CD4-positive, alpha-beta T cell (primary cell): ENCODE measurements at regions not wholly inside any gene's neighbourhood (a gene's known extent, or its start where the extent isn't known, plus 50 kb on each side); places are given as distances from the start of the nearest gene placed in this dataset.

Experiments used
- ATAC-seq: fragments of 200-7000 bp; cut with Tn5 transposase; one replicate; pipeline ENCODE4 v1.10.0; 2022; ENCODE audit warnings: mild to moderate bottlenecking; ENCODE audit not compliant: poor library complexity
- CTCF ChIA-PET: fragments of 350-600 bp; sonication (Branson Sonifier 250); formaldehyde crosslinking; loops from one replicate; lab custom pipeline; 2021; ENCODE audit warnings: antibody characterized with exemption, inconsistent platforms; lab: Charles Lee
- POLR2A ChIA-PET: fragments of 350-600 bp; sonication (Branson Sonifier 250); formaldehyde crosslinking; loops from one replicate; lab custom pipeline; 2021; ENCODE audit warnings: antibody characterized with exemption, inconsistent platforms; lab: Charles Lee
- DNase-seq, 14 experiments: peaks; one replicate each; pipeline ENCODE4 v3.0.0-alpha.2; 2013 to 2020; ENCODE audit warnings: mixed read lengths in 2 of 14
- H3K27ac ChIP-seq, 2 donors: one replicate each; pipeline versions ENCODE4 v1.5.1 to v1.7.0; 2013; ENCODE audit warnings: low read length in 2 of 2, low read depth in 1 of 2, mild to moderate bottlenecking in 1 of 2
- H3K27me3 ChIP-seq, 2 experiments: 1 replicate in 1 of 2; 2 replicates in 1 of 2; pipeline versions ENCODE4 v1.6.1 to v1.7.0; 2013; ENCODE audit warnings: low read length in 2 of 2, control low read depth in 1 of 2, mild to moderate bottlenecking in 1 of 2, moderate library complexity in 1 of 2; ENCODE audit not compliant: insufficient read depth in 2 of 2, control insufficient read depth in 1 of 2
- H3K36me3 ChIP-seq: one replicate; pipeline ENCODE4 v1.6.1; 2013; ENCODE audit warnings: low read length, control low read depth; ENCODE audit not compliant: insufficient read depth
- H3K4me1 ChIP-seq: one replicate; pipeline ENCODE4 v1.6.1; 2013; ENCODE audit warnings: low read length, control low read depth; ENCODE audit not compliant: insufficient read depth
- H3K4me3 ChIP-seq: one replicate; pipeline ENCODE4 v1.5.1; 2013; ENCODE audit warnings: mild to moderate bottlenecking, low read length, moderate library complexity
- H3K9me3 ChIP-seq, 2 experiments: 1 replicate in 1 of 2; 2 replicates in 1 of 2; pipeline versions ENCODE4 v1.6.1 to v1.7.0; 2013; ENCODE audit warnings: low read length in 2 of 2, mild to moderate bottlenecking in 2 of 2, control low read depth in 1 of 2, moderate library complexity in 1 of 2; ENCODE audit not compliant: control insufficient read depth in 1 of 2, insufficient read depth in 1 of 2
- H3K27ac Mint-ChIP-seq: one replicate; pipeline ENCODE4 v1.8.0; 2020; ENCODE audit warnings: mixed read lengths
- H3K27me3 Mint-ChIP-seq: one replicate; pipeline ENCODE4 v1.8.0; 2021; ENCODE audit warnings: mixed read lengths
- H3K36me3 Mint-ChIP-seq: one replicate; pipeline ENCODE4 v1.8.0; 2021; ENCODE audit warnings: low read depth, mixed read lengths
- H3K4me1 Mint-ChIP-seq: one replicate; pipeline ENCODE4 v1.8.0; 2021; ENCODE audit warnings: low read depth, mixed read lengths
- H3K4me3 Mint-ChIP-seq: one replicate; pipeline ENCODE4 v1.8.0; 2020; ENCODE audit warnings: mild to moderate bottlenecking, mixed read lengths
- H3K9me3 Mint-ChIP-seq: one replicate; pipeline ENCODE4 v1.8.0; 2020; ENCODE audit warnings: mixed read lengths
- CTCF ChIP-seq: fragments of 200-600 bp; IDR thresholded peaks from one replicate; pipeline ENCODE4 v1.8.0; 2022; ENCODE audit warnings: antibody characterized with exemption, mild to moderate bottlenecking
- intact Hi-C, 2 experiments: fragments of 100-400 bp; cut with DNase I in 1 of 2; cut with micrococcal nuclease in 1 of 2; formaldehyde crosslinking; loops; one replicate each; pipeline versions ENCODE4 v1.15.1 to v1.9.0; 2023 to 2025; cut with DNase I, micrococcal nuclease

- Histone ChIP-seq H3K9me3 (no peaks in the 10 kb centered on the region), H3K27me3 (no peaks in the 10 kb centered on the region), H3K4me3 (no peak overlapping the region), H3K36me3 (no peaks in the 10 kb centered on the region), H3K27ac (no peak overlapping the region), H3K4me1 (no peaks in the 10 kb centered on the region)
- H3K36me3 Mint-ChIP-seq = no peaks in the 10 kb centered on the region
- DNase-seq (no peak), ATAC-seq (no peak)
- no peaks in the 10 kb centered on the region for H3K27me3 Mint-ChIP-seq
- H3K27ac Mint-ChIP-seq = no peak overlapping the region
- CTCF ChIA-PET = no interaction called here
- no peak overlapping the region for H3K4me3 Mint-ChIP-seq
- POLR2A ChIA-PET = no interaction called here
- no peaks in the 10 kb centered on the region for H3K4me1 Mint-ChIP-seq
- peaks cover 2% of the 10 kb centered on the region for H3K9me3 Mint-ChIP-seq
- intact Hi-C loops = no loop called here
- TF ChIP-seq CTCF = no peak
These were observed 78.7 kb upstream of the RUNX1 start for GRCh38 chr21:35127851-35128250.

- CTCF ChIA-PET = no interaction called here
- Histone ChIP-seq H3K27ac (no peak overlapping the region), H3K4me1 (no peaks in the 10 kb centered on the region), H3K36me3 (no peaks in the 10 kb centered on the region), H3K9me3 (no peaks in the 10 kb centered on the region), H3K4me3 (no peak overlapping the region), H3K27me3 (no peaks in the 10 kb centered on the region)
- TF ChIP-seq CTCF = no peak
- intact Hi-C loops = no loop called here
- Mint-ChIP-seq H3K4me1 (no peaks in the 10 kb centered on the region), H3K9me3 (peaks cover 2% of the 10 kb centered on the region), H3K36me3 (no peaks in the 10 kb centered on the region), H3K27me3 (no peaks in the 10 kb centered on the region), H3K27ac (no peak overlapping the region), H3K4me3 (no peak overlapping the region)
- POLR2A ChIA-PET = no interaction called here
- ATAC-seq = no peak
- DNase-seq = no peak
These were observed 77.9 kb upstream of the RUNX1 start for GRCh38 chr21:35127026-35127425.

- Histone ChIP-seq H3K4me3 (no peak overlapping the region), H3K9me3 (no peaks in the 10 kb centered on the region), H3K36me3 (no peaks in the 10 kb centered on the region), H3K27ac (no peak overlapping the region), H3K27me3 (no peaks in the 10 kb centered on the region), H3K4me1 (no peaks in the 10 kb centered on the region)
- H3K9me3 Mint-ChIP-seq = peaks cover 2% of the 10 kb centered on the region
- H3K36me3 Mint-ChIP-seq = no peaks in the 10 kb centered on the region
- DNase-seq (no peak), ATAC-seq (no peak)
- H3K27ac Mint-ChIP-seq = no peak overlapping the region
- intact Hi-C loops = no loop called here
- no peak for TF ChIP-seq CTCF
- ChIA-PET POLR2A (no interaction called here), CTCF (no interaction called here)
- no peak overlapping the region for H3K4me3 Mint-ChIP-seq
- no peaks in the 10 kb centered on the region for H3K27me3 Mint-ChIP-seq
- no peaks in the 10 kb centered on the region for H3K4me1 Mint-ChIP-seq
These were observed 71.6 kb upstream of the RUNX1 start for GRCh38 chr21:35120631-35121180.
